WI38 (cell line): ENCODE measurements at regions not wholly inside any gene's neighbourhood (a gene's known extent, or its start where the extent isn't known, plus 50 kb on each side); places are given as distances from the start of the nearest gene placed in this dataset.

ENCODE experiments used
- H3K4me3 ChIP-seq: 2 replicates; pipeline ENCODE4 v1.5.1; 2011; ENCODE audit warnings: low read depth, mild to moderate bottlenecking, control low read depth, low read length
- CTCF ChIP-seq: IDR thresholded peaks from 2 replicates; pipeline ENCODE4 v1.5.1; 2012; ENCODE audit warnings: low read depth, mild to moderate bottlenecking, control low read depth, low read length

- TF ChIP-seq CTCF, result no peak
- H3K4me3 ChIP-seq, result no peak overlapping the region
Observed at GRCh38 chr4:18846313-18846712, 824.8 kb upstream of the LCORL start.

DNA sequence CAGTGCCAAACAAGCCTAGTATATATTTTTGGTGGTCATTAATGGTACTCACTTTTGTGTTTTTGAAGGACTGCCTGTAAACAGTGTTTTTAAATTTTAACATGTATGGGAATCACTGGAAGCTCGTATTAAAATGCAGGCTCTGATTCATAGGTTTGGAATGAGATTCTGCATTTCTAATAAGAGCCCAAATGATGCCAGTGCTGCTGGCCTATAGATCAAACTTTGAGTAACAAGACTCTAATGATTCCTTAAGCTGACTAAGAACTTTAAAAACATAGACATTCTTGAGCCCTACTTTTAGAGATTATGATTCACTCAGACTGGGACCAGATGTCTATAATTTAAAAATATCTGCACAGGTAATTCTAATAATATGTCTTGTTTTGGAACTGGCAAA lies 823.2 kb upstream of the LCORL start:
- H3K4me3 ChIP-seq, result no peak overlapping the region
- no peak for TF ChIP-seq CTCF

- no peak overlapping the region for H3K4me3 ChIP-seq
- TF ChIP-seq CTCF, result no peak
Observed at GRCh38 chr4:18842431-18842830, 820.9 kb upstream of the LCORL start.

- no peak for TF ChIP-seq CTCF
- no peak overlapping the region for H3K4me3 ChIP-seq
Observed at GRCh38 chr4:18840481-18840880, 818.9 kb upstream of the LCORL start.

DNA sequence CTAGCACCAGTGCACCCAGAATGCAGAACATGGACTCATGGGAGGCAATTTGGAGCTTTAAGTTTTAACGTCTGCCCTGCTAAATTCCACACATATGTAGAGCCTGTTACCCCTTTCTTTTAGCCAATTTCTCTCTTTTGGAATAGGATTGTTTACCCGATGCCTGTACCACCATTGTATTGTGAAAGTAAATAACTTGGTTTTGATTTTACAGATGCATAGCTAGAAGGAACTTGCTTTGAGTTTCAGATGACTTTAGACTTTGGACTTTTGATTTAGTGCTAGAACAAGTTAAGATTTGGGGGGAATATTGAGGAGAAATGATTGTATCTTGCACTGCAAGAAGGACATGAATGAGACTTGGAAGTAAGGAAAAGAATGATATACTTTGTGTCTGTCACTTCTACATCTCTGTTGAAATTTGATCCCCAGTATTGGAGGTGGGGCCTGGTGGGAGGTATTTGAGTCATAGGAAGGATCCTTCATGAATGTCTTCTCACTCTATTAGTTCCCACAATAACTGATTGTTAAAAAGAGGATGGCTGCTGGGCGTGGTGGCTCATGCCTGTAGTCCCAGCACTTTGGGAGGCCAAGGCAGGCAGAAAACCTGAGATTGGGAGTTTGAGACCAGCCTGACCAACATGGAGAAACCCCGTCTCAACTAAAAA lies 794.8 kb upstream of the LCORL start:
- H3K4me3 ChIP-seq, result no peak overlapping the region
- TF ChIP-seq CTCF, result no peak

DNA sequence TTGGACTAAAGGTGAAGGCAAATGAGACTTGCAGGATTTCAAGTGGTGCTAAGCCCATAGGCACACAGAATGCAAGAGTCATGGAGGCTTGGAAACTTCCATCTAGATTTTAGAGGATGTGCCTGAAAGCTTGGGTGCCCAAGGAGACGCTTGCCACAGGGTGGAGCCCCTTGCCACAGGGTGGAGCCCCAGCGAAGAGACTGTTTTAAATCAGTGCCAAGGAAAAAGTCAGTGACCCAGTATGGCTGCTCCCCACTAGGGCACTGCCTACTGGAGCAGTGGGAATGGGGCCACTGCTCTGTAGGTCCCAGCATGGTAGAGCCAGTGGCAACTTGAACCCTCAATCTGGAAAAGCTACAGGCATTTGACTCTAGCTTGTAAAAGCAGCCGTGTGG lies 794.2 kb upstream of the LCORL start:
- no peak for TF ChIP-seq CTCF

GRCh38 chr4:18815081-18815778 lies 793.7 kb upstream of the LCORL start:
- TF ChIP-seq CTCF, result no peak
- H3K4me3 ChIP-seq, result no peak overlapping the region

More for the DNA sequence above, 794.2 kb upstream of the LCORL start:
- H3K4me3 ChIP-seq, result no peak overlapping the region
